ENCODE measurements at regions not wholly inside any gene's neighbourhood (a gene's known extent, or its start where the extent isn't known, plus 50 kb on each side); places are given as distances from the start of the nearest gene placed in this dataset.

DNA sequence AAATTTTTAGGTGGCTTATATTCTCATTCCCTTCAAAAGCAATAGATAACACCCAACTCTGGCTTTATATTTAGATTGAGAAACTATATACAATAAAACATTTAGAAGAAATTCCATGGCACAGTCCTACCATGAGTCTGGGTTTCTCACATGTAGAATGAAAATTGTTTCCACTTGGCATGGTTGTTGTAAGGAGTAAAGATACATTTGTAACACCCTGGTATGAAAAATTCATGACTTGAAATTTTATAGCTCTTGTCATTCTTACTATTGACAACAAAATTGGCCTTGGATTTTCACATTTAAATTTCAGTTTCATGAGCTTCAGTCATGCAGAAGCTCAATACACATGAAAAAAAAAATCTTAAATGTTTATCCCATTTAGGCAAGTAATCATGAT, 92.5 kb upstream of the CBLN2 start:
- ChIA-PET CTCF (no interaction called here), POLR2A (ENCODE audit: low non-redundant PET) (no interaction called here)
- Histone ChIP-seq H3K4me1 (ENCODE audit: insufficient read depth, low read length, poor library complexity, severe bottlenecking) (no peaks in the 10 kb centered on the region), H3K27me3 (replicated peaks; ENCODE audit: insufficient read depth, low read depth, low read length, poor library complexity) (no peaks in the 10 kb centered on the region), H3K27ac (ENCODE audit: low read depth, low read length, poor library complexity, severe bottlenecking) (no peak overlapping the region), H3K36me3 (ENCODE audit: insufficient read depth, low read length, poor library complexity, severe bottlenecking) (no peaks in the 10 kb centered on the region), H3K4me3 (ENCODE audit: low read depth, low read length, poor library complexity, severe bottlenecking) (no peak overlapping the region), H3K9me3 (ENCODE audit: low read depth, low read length, poor library complexity, severe bottlenecking) (no peaks in the 10 kb centered on the region)
- DNase-seq (ENCODE audit: low spot score), result no peak
- no TSS peak for BruUV-seq (replicated peaks)
- no peak for TF ChIP-seq EZH2 (IDR thresholded peaks at IDR 0.05; ENCODE audit: borderline replicate concordance, low read depth, low read length, poor library complexity, severe bottlenecking)
- TF ChIP-seq, protein P1, sequence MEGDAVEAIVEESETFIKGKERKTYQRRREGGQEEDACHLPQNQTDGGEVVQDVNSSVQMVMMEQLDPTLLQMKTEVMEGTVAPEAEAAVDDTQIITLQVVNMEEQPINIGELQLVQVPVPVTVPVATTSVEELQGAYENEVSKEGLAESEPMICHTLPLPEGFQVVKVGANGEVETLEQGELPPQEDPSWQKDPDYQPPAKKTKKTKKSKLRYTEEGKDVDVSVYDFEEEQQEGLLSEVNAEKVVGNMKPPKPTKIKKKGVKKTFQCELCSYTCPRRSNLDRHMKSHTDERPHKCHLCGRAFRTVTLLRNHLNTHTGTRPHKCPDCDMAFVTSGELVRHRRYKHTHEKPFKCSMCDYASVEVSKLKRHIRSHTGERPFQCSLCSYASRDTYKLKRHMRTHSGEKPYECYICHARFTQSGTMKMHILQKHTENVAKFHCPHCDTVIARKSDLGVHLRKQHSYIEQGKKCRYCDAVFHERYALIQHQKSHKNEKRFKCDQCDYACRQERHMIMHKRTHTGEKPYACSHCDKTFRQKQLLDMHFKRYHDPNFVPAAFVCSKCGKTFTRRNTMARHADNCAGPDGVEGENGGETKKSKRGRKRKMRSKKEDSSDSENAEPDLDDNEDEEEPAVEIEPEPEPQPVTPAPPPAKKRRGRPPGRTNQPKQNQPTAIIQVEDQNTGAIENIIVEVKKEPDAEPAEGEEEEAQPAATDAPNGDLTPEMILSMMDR (conservative IDR thresholded peaks at IDR 0.05; ENCODE audit: low read depth, low read length), result no peak
- intact Hi-C loops (cut with micrococcal nuclease; ENCODE audit: unreplicated experiment), result no loop called here

DNA sequence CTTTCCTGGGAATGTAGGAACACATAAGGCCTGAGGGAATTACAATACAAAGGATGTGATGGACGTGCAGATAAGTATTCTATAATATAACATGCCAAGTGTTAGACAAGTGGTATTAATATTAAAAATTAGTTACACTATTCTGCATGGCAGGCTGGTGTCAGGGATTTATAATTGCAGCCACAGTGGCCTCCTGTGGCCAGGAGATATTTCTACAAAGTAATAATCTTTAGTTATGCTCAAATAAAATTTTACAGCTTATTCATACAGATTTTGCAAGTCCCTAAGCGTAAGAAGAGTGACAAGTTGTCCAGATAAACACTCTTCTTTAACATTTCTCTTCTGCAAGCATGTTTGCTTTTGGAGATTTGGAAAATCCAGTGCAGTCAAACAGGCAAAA, 90.4 kb upstream of the CBLN2 start:
- no peaks in the 10 kb centered on the region for H3K9me3 ChIP-seq (ENCODE audit: low read depth, low read length, poor library complexity, severe bottlenecking)
- BruUV-seq (replicated peaks), result no TSS peak
- H3K27me3 ChIP-seq (replicated peaks; ENCODE audit: insufficient read depth, low read depth, low read length, poor library complexity), result no peaks in the 10 kb centered on the region
- no peak overlapping the region for H3K4me3 ChIP-seq (ENCODE audit: low read depth, low read length, poor library complexity, severe bottlenecking)
- POLR2A ChIA-PET (ENCODE audit: low non-redundant PET), result no interaction called here
- DNase-seq (ENCODE audit: low spot score), result no peak
- CTCF ChIA-PET, result no interaction called here
- TF ChIP-seq, protein P1 (conservative IDR thresholded peaks at IDR 0.05; ENCODE audit: low read depth, low read length), result 0 out of 2 replicates have a peak, but pooled peaks have one; percentile 20
- TF ChIP-seq EZH2 (IDR thresholded peaks at IDR 0.05; ENCODE audit: borderline replicate concordance, low read depth, low read length, poor library complexity, severe bottlenecking), result no peak
- intact Hi-C loops (cut with micrococcal nuclease; ENCODE audit: unreplicated experiment), result no loop called here
- H3K4me1 ChIP-seq (ENCODE audit: insufficient read depth, low read length, poor library complexity, severe bottlenecking), result no peaks in the 10 kb centered on the region
- H3K36me3 ChIP-seq (ENCODE audit: insufficient read depth, low read length, poor library complexity, severe bottlenecking), result no peaks in the 10 kb centered on the region
- no peak overlapping the region for H3K27ac ChIP-seq (ENCODE audit: low read depth, low read length, poor library complexity, severe bottlenecking)

DNA sequence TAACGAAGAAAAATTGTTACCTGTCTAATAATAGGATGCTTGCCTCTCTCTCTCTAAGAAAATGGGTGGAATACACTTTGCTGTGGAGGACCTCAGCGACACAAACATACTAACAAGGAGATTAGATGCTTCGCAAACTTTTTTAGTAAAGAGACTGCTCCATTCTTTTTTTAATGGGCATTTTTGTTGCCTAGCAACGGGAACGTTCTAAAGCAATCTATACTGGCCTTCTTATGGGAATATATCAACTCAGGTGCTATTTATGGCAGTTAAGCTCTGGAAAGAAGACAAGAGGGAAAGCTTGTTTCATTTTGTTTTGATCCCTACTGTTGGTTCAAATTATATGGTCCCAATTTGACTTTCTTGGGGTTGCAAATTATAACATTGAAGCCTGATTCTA, 86.8 kb upstream of the CBLN2 start:
- ChIA-PET POLR2A (ENCODE audit: low non-redundant PET) (no interaction called here), CTCF (no interaction called here)
- no peak for DNase-seq (ENCODE audit: low spot score)
- no TSS peak for BruUV-seq (replicated peaks)
- Histone ChIP-seq H3K36me3 (ENCODE audit: insufficient read depth, low read length, poor library complexity, severe bottlenecking) (no peaks in the 10 kb centered on the region), H3K27ac (ENCODE audit: low read depth, low read length, poor library complexity, severe bottlenecking) (no peak overlapping the region), H3K27me3 (replicated peaks; ENCODE audit: insufficient read depth, low read depth, low read length, poor library complexity) (no peaks in the 10 kb centered on the region), H3K4me3 (ENCODE audit: low read depth, low read length, poor library complexity, severe bottlenecking) (no peak overlapping the region), H3K4me1 (ENCODE audit: insufficient read depth, low read length, poor library complexity, severe bottlenecking) (no peaks in the 10 kb centered on the region), H3K9me3 (ENCODE audit: low read depth, low read length, poor library complexity, severe bottlenecking) (no peaks in the 10 kb centered on the region)
- intact Hi-C loops (cut with micrococcal nuclease; ENCODE audit: unreplicated experiment), result no loop called here
- TF ChIP-seq, protein P1 (conservative IDR thresholded peaks at IDR 0.05; ENCODE audit: low read depth, low read length), result no peak
- no peak for TF ChIP-seq EZH2 (IDR thresholded peaks at IDR 0.05; ENCODE audit: borderline replicate concordance, low read depth, low read length, poor library complexity, severe bottlenecking)
